HEK293 (cell line): ENCODE measurements at regions not wholly inside any gene's neighbourhood (a gene's known extent, or its start where the extent isn't known, plus 50 kb on each side); places are given as distances from the start of the nearest gene placed in this dataset.

ENCODE experiments used
- ATF2 ChIP-seq: fragments of 450-650 bp; formaldehyde crosslinking; IDR thresholded peaks from 2 replicates; pipeline ENCODE4 v1.5.1; 2016; ENCODE audit warnings: missing biosample characterization, missing genetic modification characterization, low read depth
- GFI1B ChIP-seq: fragments of 450-650 bp; formaldehyde crosslinking; IDR thresholded peaks from 2 replicates; pipeline ENCODE4 v1.5.1; 2016; ENCODE audit warnings: missing biosample characterization, missing genetic modification characterization
- OSR2 ChIP-seq: fragments of 450-650 bp; formaldehyde crosslinking; IDR thresholded peaks from 2 replicates; pipeline ENCODE4 v1.5.1; 2016; ENCODE audit warnings: missing biosample characterization, missing genetic modification characterization
- SP3 ChIP-seq: fragments of 450-650 bp; formaldehyde crosslinking; IDR thresholded peaks from 2 replicates; pipeline ENCODE4 v1.5.1; 2016; ENCODE audit warnings: missing biosample characterization, missing genetic modification characterization
- YY1 ChIP-seq: fragments of 450-650 bp; formaldehyde crosslinking; IDR thresholded peaks from 2 replicates; pipeline ENCODE4 v1.5.1; 2018; ENCODE audit warnings: missing biosample characterization, missing genetic modification characterization
- YY2 ChIP-seq: fragments of 450-650 bp; formaldehyde crosslinking; IDR thresholded peaks from 2 replicates; pipeline ENCODE4 v1.5.1; 2016; ENCODE audit warnings: missing biosample characterization, missing genetic modification characterization
- ZBTB20 ChIP-seq: fragments of 450-650 bp; formaldehyde crosslinking; IDR thresholded peaks from 2 replicates; pipeline ENCODE4 v1.5.1; 2016; ENCODE audit warnings: missing biosample characterization, missing genetic modification characterization
- ZFP3 ChIP-seq: fragments of 450-650 bp; formaldehyde crosslinking; IDR thresholded peaks from 2 replicates; pipeline ENCODE4 v1.5.1; 2016; ENCODE audit warnings: low read depth, missing biosample characterization, missing genetic modification characterization
- ZFP37 ChIP-seq: fragments of 450-650 bp; formaldehyde crosslinking; IDR thresholded peaks from 2 replicates; pipeline ENCODE4 v1.5.1; 2016; ENCODE audit warnings: missing biosample characterization, missing genetic modification characterization
- ZNF18 ChIP-seq: fragments of 450-650 bp; formaldehyde crosslinking; IDR thresholded peaks from 2 replicates; pipeline ENCODE4 v1.5.1; 2016; ENCODE audit warnings: missing biosample characterization, missing genetic modification characterization
- ZNF19 ChIP-seq: fragments of 450-650 bp; formaldehyde crosslinking; IDR thresholded peaks from 2 replicates; pipeline ENCODE4; 2016; ENCODE audit warnings: missing biosample characterization, missing genetic modification characterization, low read depth
- ZNF350 ChIP-seq: fragments of 450-650 bp; formaldehyde crosslinking; IDR thresholded peaks from 2 replicates; pipeline ENCODE4 v1.5.0; 2017; ENCODE audit warnings: missing biosample characterization, mild to moderate bottlenecking, missing genetic modification characterization
- ZNF37A ChIP-seq: fragments of 450-650 bp; IDR thresholded peaks from 2 replicates; pipeline ENCODE4 v1.5.1; 2018; ENCODE audit warnings: missing biosample characterization, missing genetic modification characterization
- ZNF391 ChIP-seq: fragments of 450-650 bp; formaldehyde crosslinking; IDR thresholded peaks from 2 replicates; pipeline ENCODE4 v1.5.1; 2016; ENCODE audit warnings: low read depth, missing biosample characterization, missing genetic modification characterization, borderline replicate concordance
- ZNF394 ChIP-seq: fragments of 450-650 bp; formaldehyde crosslinking; IDR thresholded peaks from 2 replicates; pipeline ENCODE4 v1.5.1; 2016; ENCODE audit warnings: missing biosample characterization, missing genetic modification characterization, mild to moderate bottlenecking, moderate library complexity, borderline replicate concordance
- ZNF416 ChIP-seq: fragments of 450-650 bp; formaldehyde crosslinking; IDR thresholded peaks from 2 replicates; pipeline ENCODE4 v1.5.1; 2016; ENCODE audit warnings: missing biosample characterization, missing genetic modification characterization
- ZNF423 ChIP-seq: fragments of 450-650 bp; formaldehyde crosslinking; IDR thresholded peaks from 2 replicates; pipeline ENCODE4 v1.5.1; 2016; ENCODE audit warnings: missing biosample characterization, missing genetic modification characterization
- ZNF548 ChIP-seq: fragments of 450-650 bp; formaldehyde crosslinking; IDR thresholded peaks from 2 replicates; pipeline ENCODE4 v1.5.1; 2016; ENCODE audit warnings: missing biosample characterization, missing genetic modification characterization
- ZNF555 ChIP-seq: fragments of 450-650 bp; formaldehyde crosslinking; conservative IDR thresholded peaks from 2 replicates; pipeline ENCODE4 v1.5.1; 2017; ENCODE audit warnings: missing biosample characterization, mild to moderate bottlenecking, missing genetic modification characterization, inconsistent platforms
- ZNF558 ChIP-seq: fragments of 450-650 bp; formaldehyde crosslinking; IDR thresholded peaks from 2 replicates; pipeline ENCODE4 v1.5.1; 2016; ENCODE audit warnings: missing biosample characterization, missing genetic modification characterization
- ZNF639 ChIP-seq: fragments of 450-650 bp; formaldehyde crosslinking; IDR thresholded peaks from 2 replicates; pipeline ENCODE4 v1.5.1; 2016; ENCODE audit warnings: missing biosample characterization, missing genetic modification characterization
- ZNF645 ChIP-seq: fragments of 450-650 bp; formaldehyde crosslinking; IDR thresholded peaks from 2 replicates; pipeline ENCODE4; 2016; ENCODE audit warnings: missing biosample characterization, missing genetic modification characterization
- ZNF660 ChIP-seq: fragments of 450-650 bp; IDR thresholded peaks from 2 replicates; pipeline ENCODE4 v1.5.1; 2018; ENCODE audit warnings: missing biosample characterization, mild to moderate bottlenecking, missing genetic modification characterization
- ZNF791 ChIP-seq: fragments of 450-650 bp; formaldehyde crosslinking; IDR thresholded peaks from 2 replicates; pipeline ENCODE4 v1.5.1; 2016; ENCODE audit warnings: missing biosample characterization, missing genetic modification characterization
- ZNF837 ChIP-seq: fragments of 450-650 bp; formaldehyde crosslinking; IDR thresholded peaks from 2 replicates; pipeline ENCODE4 v1.5.1; 2016; ENCODE audit warnings: missing biosample characterization, missing genetic modification characterization
- TF ChIP-seq, protein P1 (sequence below): fragments of 450-650 bp; formaldehyde crosslinking; IDR thresholded peaks from 2 replicates; pipeline ENCODE4 v1.5.1; 2016; ENCODE audit warnings: missing biosample characterization, missing genetic modification characterization
- TF ChIP-seq, protein P2 (sequence below): fragments of 450-650 bp; formaldehyde crosslinking; IDR thresholded peaks from 2 replicates; pipeline ENCODE4 v1.5.1; 2016; ENCODE audit warnings: missing biosample characterization, missing genetic modification characterization, borderline replicate concordance
- TF ChIP-seq, protein P3 (sequence below): fragments of 450-650 bp; formaldehyde crosslinking; IDR thresholded peaks from 2 replicates; pipeline ENCODE4 v1.5.1; 2016; ENCODE audit warnings: missing biosample characterization, missing genetic modification characterization, borderline replicate concordance

DNA sequence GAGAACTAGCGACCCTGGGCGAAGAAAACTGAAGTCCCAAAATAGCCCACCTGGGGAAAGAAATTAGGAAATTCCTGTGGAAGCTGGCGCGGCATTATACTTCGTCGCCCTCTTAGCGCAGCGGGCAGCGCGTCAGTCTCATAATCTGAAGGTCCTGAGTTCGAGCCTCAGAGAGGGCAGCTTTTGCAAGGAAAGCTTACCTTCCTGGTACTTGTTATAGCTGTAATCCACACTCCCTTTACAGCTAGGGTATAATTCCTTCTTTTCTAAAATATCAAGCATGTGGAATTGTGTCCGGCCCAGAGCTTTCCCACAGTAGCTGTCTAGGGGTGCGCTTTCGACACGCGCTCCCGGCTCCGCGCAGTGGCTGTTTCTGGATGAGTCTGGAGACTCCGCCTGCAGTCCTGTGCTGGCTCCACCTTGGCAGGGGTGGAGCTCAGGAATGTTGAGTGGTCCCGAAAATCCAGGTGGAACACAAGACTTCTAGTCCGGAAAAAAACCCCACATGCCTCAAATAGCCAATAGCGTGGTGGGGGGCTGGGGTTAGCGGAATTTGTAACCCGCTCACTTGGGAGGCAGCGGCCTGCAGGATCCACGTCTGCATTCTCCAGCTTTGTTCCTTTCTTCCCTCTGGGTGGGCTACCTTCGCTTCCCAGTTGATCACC, 83.7 kb upstream of the ZNF322 start (continued):
- TF ChIP-seq YY1 (no peak), ZNF555 (tag by site-specific recombination) (no peak), ZFP37 (peak; percentile 53; the same call in 1 of the 2 replicates), ZNF391 (tag by site-specific recombination) (no peak; the same call in 1 of the 2 replicates), ZNF19 (no peak), ATF2 (tag by site-specific recombination) (no peak), OSR2 (tag by site-specific recombination) (peak; percentile 96), ZNF548 (tag by site-specific recombination) (no peak), ZNF394 (peak; percentile 66; the same call in 1 of the 2 replicates), ZNF350 (no peak), ZNF416 (tag by site-specific recombination) (no peak), GFI1B (no peak), ZNF639 (no peak), ZBTB20 (tag by site-specific recombination) (peak; percentile 65), ZNF558 (peak; percentile 44; the same call in 1 of the 2 replicates), ZNF645 (tag by site-specific recombination) (no peak), ZNF37A (tag by site-specific recombination) (no peak), ZNF660 (tag by site-specific recombination) (peak; percentile 95), SP3 (tag by site-specific recombination) (peak; percentile 65), ZFP3 (tag by site-specific recombination) (no peak), YY2 (tag by site-specific recombination) (no peak), ZNF18 (0 out of 2 replicates have a peak, but pooled peaks have one; percentile 19), ZNF791 (no peak), ZNF423 (no peak), ZNF837 (tag by site-specific recombination) (no peak)
- TF ChIP-seq, protein P1, sequence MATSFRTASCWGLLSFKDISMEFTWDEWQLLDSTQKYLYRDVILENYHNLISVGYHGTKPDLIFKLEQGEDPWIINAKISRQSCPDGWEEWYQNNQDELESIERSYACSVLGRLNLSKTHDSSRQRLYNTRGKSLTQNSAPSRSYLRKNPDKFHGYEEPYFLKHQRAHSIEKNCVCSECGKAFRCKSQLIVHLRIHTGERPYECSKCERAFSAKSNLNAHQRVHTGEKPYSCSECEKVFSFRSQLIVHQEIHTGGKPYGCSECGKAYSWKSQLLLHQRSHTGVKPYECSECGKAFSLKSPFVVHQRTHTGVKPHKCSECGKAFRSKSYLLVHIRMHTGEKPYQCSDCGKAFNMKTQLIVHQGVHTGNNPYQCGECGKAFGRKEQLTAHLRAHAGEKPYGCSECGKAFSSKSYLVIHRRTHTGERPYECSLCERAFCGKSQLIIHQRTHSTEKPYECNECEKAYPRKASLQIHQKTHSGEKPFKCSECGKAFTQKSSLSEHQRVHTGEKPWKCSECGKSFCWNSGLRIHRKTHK: no peak
- TF ChIP-seq, protein P2, sequence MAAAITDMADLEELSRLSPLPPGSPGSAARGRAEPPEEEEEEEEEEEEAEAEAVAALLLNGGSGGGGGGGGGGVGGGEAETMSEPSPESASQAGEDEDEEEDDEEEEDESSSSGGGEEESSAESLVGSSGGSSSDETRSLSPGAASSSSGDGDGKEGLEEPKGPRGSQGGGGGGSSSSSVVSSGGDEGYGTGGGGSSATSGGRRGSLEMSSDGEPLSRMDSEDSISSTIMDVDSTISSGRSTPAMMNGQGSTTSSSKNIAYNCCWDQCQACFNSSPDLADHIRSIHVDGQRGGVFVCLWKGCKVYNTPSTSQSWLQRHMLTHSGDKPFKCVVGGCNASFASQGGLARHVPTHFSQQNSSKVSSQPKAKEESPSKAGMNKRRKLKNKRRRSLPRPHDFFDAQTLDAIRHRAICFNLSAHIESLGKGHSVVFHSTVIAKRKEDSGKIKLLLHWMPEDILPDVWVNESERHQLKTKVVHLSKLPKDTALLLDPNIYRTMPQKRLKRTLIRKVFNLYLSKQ (tag by site-specific recombination): no peak
- TF ChIP-seq, protein P3, sequence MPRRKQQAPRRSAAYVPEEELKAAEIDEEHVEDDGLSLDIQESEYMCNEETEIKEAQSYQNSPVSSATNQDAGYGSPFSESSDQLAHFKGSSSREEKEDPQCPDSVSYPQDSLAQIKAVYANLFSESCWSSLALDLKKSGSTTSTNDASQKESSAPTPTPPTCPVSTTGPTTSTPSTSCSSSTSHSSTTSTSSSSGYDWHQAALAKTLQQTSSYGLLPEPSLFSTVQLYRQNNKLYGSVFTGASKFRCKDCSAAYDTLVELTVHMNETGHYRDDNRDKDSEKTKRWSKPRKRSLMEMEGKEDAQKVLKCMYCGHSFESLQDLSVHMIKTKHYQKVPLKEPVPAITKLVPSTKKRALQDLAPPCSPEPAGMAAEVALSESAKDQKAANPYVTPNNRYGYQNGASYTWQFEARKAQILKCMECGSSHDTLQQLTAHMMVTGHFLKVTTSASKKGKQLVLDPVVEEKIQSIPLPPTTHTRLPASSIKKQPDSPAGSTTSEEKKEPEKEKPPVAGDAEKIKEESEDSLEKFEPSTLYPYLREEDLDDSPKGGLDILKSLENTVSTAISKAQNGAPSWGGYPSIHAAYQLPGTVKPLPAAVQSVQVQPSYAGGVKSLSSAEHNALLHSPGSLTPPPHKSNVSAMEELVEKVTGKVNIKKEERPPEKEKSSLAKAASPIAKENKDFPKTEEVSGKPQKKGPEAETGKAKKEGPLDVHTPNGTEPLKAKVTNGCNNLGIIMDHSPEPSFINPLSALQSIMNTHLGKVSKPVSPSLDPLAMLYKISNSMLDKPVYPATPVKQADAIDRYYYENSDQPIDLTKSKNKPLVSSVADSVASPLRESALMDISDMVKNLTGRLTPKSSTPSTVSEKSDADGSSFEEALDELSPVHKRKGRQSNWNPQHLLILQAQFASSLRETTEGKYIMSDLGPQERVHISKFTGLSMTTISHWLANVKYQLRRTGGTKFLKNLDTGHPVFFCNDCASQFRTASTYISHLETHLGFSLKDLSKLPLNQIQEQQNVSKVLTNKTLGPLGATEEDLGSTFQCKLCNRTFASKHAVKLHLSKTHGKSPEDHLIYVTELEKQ: no peak
